CD8-positive, alpha-beta memory T cell (primary cell): ENCODE measurements at regions not wholly inside any gene's neighbourhood (a gene's known extent, or its start where the extent isn't known, plus 50 kb on each side); places are given as distances from the start of the nearest gene placed in this dataset.
"Not testable (repeated sequence)": the region's sequence is repeated elsewhere in the genome, so short reads cannot be mapped to it uniquely, and the experiment has no call there.

Experiments
- CTCF ChIA-PET: fragments of 350-600 bp; sonication (Branson Sonifier 250); formaldehyde crosslinking; loops from one replicate; lab custom pipeline; 2021; ENCODE audit warnings: antibody characterized with exemption; lab: Charles Lee
- POLR2A ChIA-PET: fragments of 350-600 bp; sonication (Branson Sonifier 250); formaldehyde crosslinking; loops from one replicate; lab custom pipeline; 2021; ENCODE audit warnings: antibody characterized with exemption; lab: Charles Lee
- DNase-seq, 5 donors: peaks; one replicate each; pipeline versions ENCODE4 v3.0.0 to v3.0.0-alpha.2; 2020 to 2022; ENCODE audit warnings: mixed read lengths in 1 of 5
- H3K27ac ChIP-seq: one replicate; pipeline ENCODE4 v1.7.0; 2013; ENCODE audit warnings: low read depth, mild to moderate bottlenecking, low read length, moderate library complexity
- H3K27me3 ChIP-seq: 2 replicates; pipeline ENCODE4 v1.7.0; 2013; ENCODE audit warnings: low read length, mild to moderate bottlenecking; ENCODE audit not compliant: insufficient read depth, poor library complexity, severe bottlenecking
- H3K36me3 ChIP-seq: 2 replicates; pipeline ENCODE4 v1.7.0; 2013; ENCODE audit warnings: mild to moderate bottlenecking, low read length, moderate library complexity; ENCODE audit not compliant: insufficient read depth
- H3K4me1 ChIP-seq: 2 replicates; pipeline ENCODE4 v1.7.0; 2013; ENCODE audit warnings: mild to moderate bottlenecking, low read length, moderate library complexity; ENCODE audit not compliant: insufficient read depth
- H3K4me3 ChIP-seq: 2 replicates; pipeline ENCODE4 v1.7.0; 2013; ENCODE audit warnings: mild to moderate bottlenecking, low read length
- H3K9me3 ChIP-seq: 2 replicates; pipeline ENCODE4 v1.7.0; 2013; ENCODE audit warnings: mild to moderate bottlenecking, low read length
- H3K27ac Mint-ChIP-seq, 8 donors: one replicate each; pipeline ENCODE4 v1.8.0; 2020 to 2021; ENCODE audit warnings: mixed read lengths in 8 of 8, mild to moderate bottlenecking in 6 of 8, inconsistent platforms in 3 of 8, moderate library complexity in 3 of 8
- H3K27me3 Mint-ChIP-seq, 2 donors: one replicate each; pipeline ENCODE4 v1.8.0; 2020 to 2021; ENCODE audit warnings: mixed read lengths in 2 of 2, mild to moderate bottlenecking in 1 of 2, moderate library complexity in 1 of 2
- H3K36me3 Mint-ChIP-seq, 3 donors: one replicate each; pipeline ENCODE4 v1.8.0; 2020 to 2021; ENCODE audit warnings: mixed read lengths in 3 of 3, inconsistent platforms in 1 of 3, mild to moderate bottlenecking in 1 of 3
- H3K4me1 Mint-ChIP-seq, 3 donors: one replicate each; pipeline ENCODE4 v1.8.0; 2020 to 2021; ENCODE audit warnings: mixed read lengths in 3 of 3, inconsistent platforms in 1 of 3, mild to moderate bottlenecking in 1 of 3
- H3K4me3 Mint-ChIP-seq, 7 donors: one replicate each; pipeline ENCODE4 v1.8.0; 2020 to 2021; ENCODE audit warnings: mixed read lengths in 7 of 7, mild to moderate bottlenecking in 6 of 7, moderate library complexity in 4 of 7, inconsistent platforms in 2 of 7
- H3K9me3 Mint-ChIP-seq, 5 donors: one replicate each; pipeline ENCODE4 v1.8.0; 2020 to 2022; ENCODE audit warnings: mixed read lengths in 5 of 5, mild to moderate bottlenecking in 3 of 5, moderate library complexity in 2 of 5, inconsistent platforms in 1 of 5

GRCh38 chrX:95505721-95506120, 1178.9 kb upstream of the DIAPH2 start:
- Histone ChIP-seq H3K27me3 (no peaks in the 10 kb centered on the region), H3K9me3 (no peaks in the 10 kb centered on the region), H3K36me3 (no peaks in the 10 kb centered on the region), H3K27ac (no peak overlapping the region), H3K4me3 (no peak overlapping the region), H3K4me1 (no peaks in the 10 kb centered on the region)
- DNase-seq = no peak
- Mint-ChIP-seq H3K9me3 (peaks cover 0 to 8% (median 0%) of the 10 kb centered on the region in 5 donors), H3K27me3 (no peaks in the 10 kb centered on the region), H3K27ac (no peak overlapping the region), H3K36me3 (no peaks in the 10 kb centered on the region), H3K4me1 (no peaks in the 10 kb centered on the region), H3K4me3 (no peak overlapping the region)
- ChIA-PET POLR2A (no interaction called here), CTCF (no interaction called here)

- POLR2A ChIA-PET = no interaction called here
- Histone ChIP-seq H3K9me3 (no peaks in the 10 kb centered on the region), H3K4me3 (no peak overlapping the region), H3K27ac (no peak overlapping the region), H3K27me3 (no peaks in the 10 kb centered on the region), H3K36me3 (no peaks in the 10 kb centered on the region), H3K4me1 (no peaks in the 10 kb centered on the region)
- no peak for DNase-seq
- CTCF ChIA-PET = no interaction called here
- no peaks in the 10 kb centered on the region for H3K36me3 Mint-ChIP-seq
- no peaks in the 10 kb centered on the region for H3K4me1 Mint-ChIP-seq
- H3K9me3 Mint-ChIP-seq = peaks cover 0 to 7% (median 0%) of the 10 kb centered on the region in 5 donors
- no peak overlapping the region for H3K4me3 Mint-ChIP-seq
- no peaks in the 10 kb centered on the region for H3K27me3 Mint-ChIP-seq
- H3K27ac Mint-ChIP-seq = no peak overlapping the region
These were observed 1175.2 kb upstream of the DIAPH2 start for GRCh38 chrX:95509474-95509873.

GRCh38 chrX:95524018-95524417, 1160.6 kb upstream of the DIAPH2 start:
- DNase-seq, H3K9me3 ChIP-seq, H3K4me1 Mint-ChIP-seq, H3K4me1 ChIP-seq, H3K36me3 Mint-ChIP-seq, POLR2A ChIA-PET, H3K9me3 Mint-ChIP-seq, H3K4me3 ChIP-seq, H3K4me3 Mint-ChIP-seq, H3K27me3 Mint-ChIP-seq, H3K27me3 ChIP-seq, CTCF ChIA-PET, H3K36me3 ChIP-seq, H3K27ac ChIP-seq, H3K27ac Mint-ChIP-seq: not testable (repeated sequence)

- no peak overlapping the region for H3K27ac Mint-ChIP-seq
- H3K27me3 ChIP-seq = no peaks in the 10 kb centered on the region
- no peaks in the 10 kb centered on the region for H3K4me1 ChIP-seq
- H3K27me3 Mint-ChIP-seq = no peaks in the 10 kb centered on the region
- H3K36me3 Mint-ChIP-seq = no peaks in the 10 kb centered on the region
- H3K27ac ChIP-seq = no peak overlapping the region
- H3K9me3 Mint-ChIP-seq = peaks cover 0 to 4% (median 0%) of the 10 kb centered on the region in 5 donors
- H3K9me3 ChIP-seq = no peaks in the 10 kb centered on the region
- no peak for DNase-seq
- no peak overlapping the region for H3K4me3 ChIP-seq
- H3K36me3 ChIP-seq = no peaks in the 10 kb centered on the region
- H3K4me3 Mint-ChIP-seq = no peak overlapping the region
- ChIA-PET POLR2A (no interaction called here), CTCF (no interaction called here)
- no peaks in the 10 kb centered on the region for H3K4me1 Mint-ChIP-seq
These were observed 1148.5 kb upstream of the DIAPH2 start for GRCh38 chrX:95536111-95536510.

- POLR2A ChIA-PET = no interaction called here
- H3K4me1 Mint-ChIP-seq = no peaks in the 10 kb centered on the region
- CTCF ChIA-PET = no interaction called here
These were observed 1148.0 kb upstream of the DIAPH2 start for GRCh38 chrX:95536661-95537060.

GRCh38 chrX:95539041-95539440, 1145.6 kb upstream of the DIAPH2 start:
- no peak overlapping the region for H3K4me3 Mint-ChIP-seq
- no peaks in the 10 kb centered on the region for H3K27me3 Mint-ChIP-seq
- ChIA-PET CTCF (no interaction called here), POLR2A (no interaction called here)
- Histone ChIP-seq H3K4me1 (no peaks in the 10 kb centered on the region), H3K9me3 (no peaks in the 10 kb centered on the region), H3K36me3 (no peaks in the 10 kb centered on the region), H3K27me3 (no peaks in the 10 kb centered on the region), H3K4me3 (no peak overlapping the region), H3K27ac (no peak overlapping the region)
- H3K36me3 Mint-ChIP-seq = no peaks in the 10 kb centered on the region
- no peak overlapping the region for H3K27ac Mint-ChIP-seq
- H3K9me3 Mint-ChIP-seq = peaks cover 0 to 4% (median 0%) of the 10 kb centered on the region in 5 donors
- no peaks in the 10 kb centered on the region for H3K4me1 Mint-ChIP-seq
- no peak for DNase-seq

More at GRCh38 chrX:95536661-95537060, 1148.0 kb upstream of the DIAPH2 start:
- no peaks in the 10 kb centered on the region for H3K36me3 Mint-ChIP-seq
- H3K27me3 Mint-ChIP-seq = no peaks in the 10 kb centered on the region
- Histone ChIP-seq H3K36me3 (no peaks in the 10 kb centered on the region), H3K9me3 (no peaks in the 10 kb centered on the region), H3K27me3 (no peaks in the 10 kb centered on the region), H3K27ac (no peak overlapping the region), H3K4me3 (no peak overlapping the region), H3K4me1 (no peaks in the 10 kb centered on the region)
- H3K27ac Mint-ChIP-seq = no peak overlapping the region
- H3K4me3 Mint-ChIP-seq = no peak overlapping the region
- DNase-seq = no peak
- H3K9me3 Mint-ChIP-seq = peaks cover 0 to 4% (median 0%) of the 10 kb centered on the region in 5 donors

GRCh38 chrX:95549552-95549951, 1135.1 kb upstream of the DIAPH2 start:
- H3K4me1 ChIP-seq, H3K27me3 Mint-ChIP-seq, H3K9me3 ChIP-seq, H3K27ac ChIP-seq, DNase-seq, CTCF ChIA-PET, POLR2A ChIA-PET, H3K4me3 Mint-ChIP-seq, H3K36me3 ChIP-seq, H3K4me3 ChIP-seq, H3K27ac Mint-ChIP-seq, H3K27me3 ChIP-seq, H3K4me1 Mint-ChIP-seq, H3K36me3 Mint-ChIP-seq, H3K9me3 Mint-ChIP-seq: not testable (repeated sequence)

GRCh38 chrX:95585321-95585720, 1099.3 kb upstream of the DIAPH2 start:
- no peak overlapping the region for H3K27ac Mint-ChIP-seq
- no peaks in the 10 kb centered on the region for H3K36me3 Mint-ChIP-seq
- H3K27ac ChIP-seq = no peak overlapping the region
- peaks cover 0 to 2% of the 10 kb centered on the region in 2 donors for H3K27me3 Mint-ChIP-seq
- no peaks in the 10 kb centered on the region for H3K9me3 ChIP-seq
- H3K4me1 Mint-ChIP-seq = no peaks in the 10 kb centered on the region
- no peak for DNase-seq
- no peaks in the 10 kb centered on the region for H3K36me3 ChIP-seq
- no peaks in the 10 kb centered on the region for H3K27me3 ChIP-seq
- H3K4me1 ChIP-seq = no peaks in the 10 kb centered on the region
- CTCF ChIA-PET = no interaction called here
- POLR2A ChIA-PET = no interaction called here
- no peak overlapping the region for H3K4me3 Mint-ChIP-seq
- peaks cover 0 to 4% (median 0%) of the 10 kb centered on the region in 5 donors for H3K9me3 Mint-ChIP-seq
- no peak overlapping the region for H3K4me3 ChIP-seq

- no peaks in the 10 kb centered on the region for H3K36me3 Mint-ChIP-seq
- Histone ChIP-seq H3K9me3 (no peaks in the 10 kb centered on the region), H3K36me3 (no peaks in the 10 kb centered on the region), H3K4me1 (no peaks in the 10 kb centered on the region), H3K4me3 (no peak overlapping the region), H3K27me3 (no peaks in the 10 kb centered on the region), H3K27ac (no peak overlapping the region)
- H3K9me3 Mint-ChIP-seq = peaks cover 0 to 18% (median 2%) of the 10 kb centered on the region in 5 donors
- ChIA-PET CTCF (no interaction called here), POLR2A (no interaction called here)
- no peak overlapping the region for H3K4me3 Mint-ChIP-seq
- H3K4me1 Mint-ChIP-seq = no peaks in the 10 kb centered on the region
- peaks cover 0 to 1% of the 10 kb centered on the region in 2 donors for H3K27me3 Mint-ChIP-seq
- no peak overlapping the region for H3K27ac Mint-ChIP-seq
- DNase-seq = no peak
These were observed 1072.3 kb upstream of the DIAPH2 start for GRCh38 chrX:95612350-95612749.
